Midbrain (tissue), 1 donor: ENCODE measurements at regions not wholly inside any gene's neighbourhood (a gene's known extent, or its start where the extent isn't known, plus 50 kb on each side); places are given as distances from the start of the nearest gene placed in this dataset.
"Not testable (repeated sequence)": the region's sequence is repeated elsewhere in the genome, so short reads cannot be mapped to it uniquely, and the experiment has no call there.

ENCODE experiments used
- DNase-seq: peaks from one replicate; lab custom pipeline; 2025; lab: John Stamatoyannopoulos, UW

GRCh38 chr4:163077680-163078079 is 89.0 kb downstream of the NAF1 start:
- no peak for DNase-seq

DNA sequence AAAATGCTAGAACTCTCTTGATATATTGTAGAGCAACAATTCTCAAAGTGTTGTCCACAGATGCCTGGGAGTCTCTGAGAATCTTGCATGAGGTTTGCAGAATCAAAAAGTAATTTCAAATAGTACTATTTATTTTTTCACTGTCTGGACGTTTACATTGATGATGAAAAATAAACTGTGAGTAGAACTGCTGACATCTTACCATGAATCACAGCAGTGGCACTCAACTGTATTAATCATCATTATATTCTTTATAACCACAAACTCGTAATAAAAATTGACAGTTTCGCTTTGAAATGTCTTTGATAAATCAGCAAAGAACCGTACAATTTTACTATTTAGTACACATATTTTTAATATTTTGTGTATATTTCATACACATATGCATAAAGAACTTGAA is 94.5 kb downstream of the NAF1 start:
- DNase-seq: no peak

- no peak for DNase-seq
Observed at GRCh38 chr4:163071308-163071707, 95.4 kb downstream of the NAF1 start.

DNA sequence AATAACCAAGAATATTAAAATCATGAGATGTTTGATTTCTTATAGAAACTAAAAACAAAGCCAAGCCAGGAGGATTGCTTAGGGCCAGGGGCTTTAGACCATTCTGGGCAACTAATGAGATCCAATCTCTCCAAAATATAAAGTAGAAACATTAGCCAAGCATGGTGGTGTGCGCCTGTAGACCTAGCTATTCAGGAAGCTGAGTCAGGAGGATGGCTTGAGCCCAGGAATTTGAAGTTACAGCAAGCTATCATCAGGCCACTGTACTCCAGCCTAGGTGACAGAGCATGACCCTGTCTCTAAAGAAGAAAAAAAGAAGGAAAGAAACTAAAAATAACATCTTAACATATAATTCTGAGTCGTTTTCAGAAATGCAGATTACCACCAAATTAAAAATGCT is 96.7 kb downstream of the NAF1 start:
- DNase-seq: no peak

GRCh38 chr4:163063891-163064290 is 102.8 kb downstream of the NAF1 start:
- DNase-seq: no peak

- no peak for DNase-seq
Observed at GRCh38 chr4:163048447-163048846, 118.2 kb downstream of the NAF1 start.

DNA sequence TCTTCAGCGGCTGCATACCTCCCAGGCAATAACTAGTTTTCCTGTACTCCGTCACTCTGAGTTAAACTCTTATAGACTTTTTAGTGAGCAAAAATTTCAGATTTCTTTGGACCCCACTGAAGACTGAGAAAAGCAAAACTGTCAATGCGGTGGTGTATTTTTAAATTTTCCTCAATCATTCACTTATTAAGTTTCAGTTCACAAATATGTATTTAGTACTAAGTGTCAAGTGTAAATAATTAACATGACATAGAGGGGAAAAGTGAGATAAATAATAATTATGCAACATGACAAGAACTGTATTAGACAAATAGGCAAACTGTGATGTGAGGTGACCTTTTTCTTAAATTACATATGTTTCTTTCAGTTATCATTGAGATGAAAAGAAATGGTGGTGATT is 124.4 kb downstream of the NAF1 start:
- no peak for DNase-seq

GRCh38 chr4:163017135-163017534 is 149.6 kb downstream of the NAF1 start:
- DNase-seq: no peak

GRCh38 chr4:163012816-163013215 is 153.9 kb downstream of the NAF1 start:
- DNase-seq: no peak

- DNase-seq: no peak
Observed at GRCh38 chr4:163003979-163004378, 162.7 kb downstream of the NAF1 start.

- no peak for DNase-seq
Observed at GRCh38 chr4:162988530-162988929, 178.2 kb downstream of the NAF1 start.

DNA sequence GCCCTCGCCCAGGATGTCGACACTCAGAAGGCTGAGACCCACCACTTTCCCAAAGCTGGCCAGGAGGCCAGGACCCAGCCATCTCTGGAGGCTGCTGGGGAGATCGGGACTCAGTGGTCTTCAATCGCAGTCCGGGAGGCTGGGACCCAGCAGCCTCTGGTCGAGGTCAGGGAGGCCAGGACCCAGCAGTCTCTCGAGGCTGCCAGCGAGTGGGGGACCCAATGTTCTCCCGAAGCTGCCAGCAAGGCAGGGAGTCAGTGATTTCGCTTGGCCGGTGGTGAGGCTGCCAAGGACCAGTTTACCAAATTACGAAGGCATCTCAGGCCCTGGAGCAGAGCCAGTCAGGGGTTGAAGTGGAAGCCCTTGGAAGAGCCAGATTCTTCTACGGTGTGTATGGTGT is 181.6 kb downstream of the NAF1 start:
- no peak for DNase-seq

- DNase-seq: no peak
Observed at GRCh38 chr4:162984621-162985020, 182.1 kb downstream of the NAF1 start.

DNA sequence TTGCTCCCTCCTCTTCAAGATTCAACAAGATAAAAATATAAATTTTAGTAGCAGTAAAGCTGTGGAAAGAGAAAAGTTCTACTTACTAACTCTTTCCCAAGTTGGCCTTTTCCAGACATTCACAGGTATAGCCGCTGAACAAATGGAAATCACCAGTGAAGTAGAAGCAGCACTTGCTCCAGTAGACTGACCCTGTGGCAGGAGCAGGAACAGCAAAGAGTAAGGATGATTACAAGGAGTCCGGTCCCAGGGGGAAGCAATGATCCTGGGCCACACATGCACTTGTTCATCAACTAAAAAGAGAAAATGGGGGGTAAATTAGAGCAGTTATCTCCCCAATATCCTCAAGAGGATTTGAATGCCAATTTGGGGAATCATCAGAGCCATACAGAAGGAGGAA is 184.9 kb downstream of the NAF1 start:
- no peak for DNase-seq

- no peak for DNase-seq
Observed at GRCh38 chr4:162978398-162978797, 188.3 kb downstream of the NAF1 start.

- no peak for DNase-seq
Observed at GRCh38 chr4:162977788-162978187, 188.9 kb downstream of the NAF1 start.

DNA sequence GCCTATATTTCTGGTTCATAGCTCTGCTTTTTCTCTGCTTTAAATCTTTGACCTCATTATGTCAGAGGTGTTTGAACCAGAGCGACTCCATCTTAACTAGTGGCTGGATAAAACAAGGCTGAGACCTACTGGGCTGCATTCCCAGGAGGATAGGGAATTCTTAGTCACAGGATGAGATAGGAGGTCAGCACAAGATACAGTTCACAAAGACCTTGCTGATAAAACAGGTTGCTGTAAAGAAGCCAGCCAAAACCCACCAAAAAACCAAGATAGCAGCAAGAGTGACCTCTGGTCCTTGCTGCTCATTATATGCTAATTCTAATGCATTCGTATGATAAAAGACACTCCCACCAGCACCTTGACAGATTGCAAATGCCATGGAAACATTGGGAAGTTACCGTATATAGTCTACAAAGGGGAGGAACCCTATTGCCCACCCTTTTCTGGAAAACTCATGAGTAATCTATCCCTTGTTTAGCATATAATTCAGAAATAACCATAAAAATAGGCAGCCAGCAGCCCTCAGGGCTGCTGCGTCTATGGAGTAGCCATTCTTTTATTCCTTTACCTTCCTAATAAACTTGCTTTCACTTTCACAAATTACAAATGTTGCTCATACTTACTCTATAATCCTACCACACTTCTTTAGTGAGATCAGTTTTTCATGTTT is 193.9 kb downstream of the NAF1 start:
- DNase-seq: no peak

- DNase-seq: no peak
Observed at GRCh38 chr4:162969194-162969593, 197.5 kb downstream of the NAF1 start.

GRCh38 chr4:162965978-162966377 is 200.7 kb downstream of the NAF1 start:
- not testable (repeated sequence) for DNase-seq

GRCh38 chr4:162959046-162959445 is 207.6 kb downstream of the NAF1 start:
- no peak for DNase-seq

DNA sequence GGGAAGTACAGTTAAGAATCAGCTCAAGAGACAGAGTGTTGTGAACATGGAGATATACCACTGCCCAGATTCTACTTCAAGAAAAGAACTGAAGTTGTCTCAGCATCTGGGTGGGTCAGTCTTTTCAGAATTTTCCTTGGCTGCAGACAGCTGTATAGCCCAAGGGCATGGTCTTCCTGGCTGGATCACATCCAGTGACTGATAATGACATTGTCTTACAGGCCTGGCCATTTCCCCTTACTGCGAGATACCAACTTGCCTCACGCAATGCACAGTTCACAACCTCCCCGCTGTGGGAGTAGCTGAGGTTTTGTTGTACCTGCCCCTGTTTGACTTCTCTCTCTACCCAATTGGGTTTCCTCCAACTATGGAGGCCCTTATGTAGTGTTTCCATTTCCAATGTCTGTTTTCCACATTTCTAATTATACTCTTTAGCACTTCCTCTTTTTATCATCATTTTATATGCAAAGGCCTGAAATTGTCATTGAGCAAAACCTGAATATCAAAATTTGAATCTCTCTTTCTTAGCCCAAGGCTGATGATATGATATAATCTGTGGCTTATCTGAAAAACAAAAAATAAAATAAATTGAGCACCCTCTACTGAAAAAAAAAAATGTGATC is 209.1 kb downstream of the NAF1 start:
- no peak for DNase-seq

- no peak for DNase-seq
Observed at GRCh38 chr4:162954976-162955375, 211.7 kb downstream of the NAF1 start.

DNA sequence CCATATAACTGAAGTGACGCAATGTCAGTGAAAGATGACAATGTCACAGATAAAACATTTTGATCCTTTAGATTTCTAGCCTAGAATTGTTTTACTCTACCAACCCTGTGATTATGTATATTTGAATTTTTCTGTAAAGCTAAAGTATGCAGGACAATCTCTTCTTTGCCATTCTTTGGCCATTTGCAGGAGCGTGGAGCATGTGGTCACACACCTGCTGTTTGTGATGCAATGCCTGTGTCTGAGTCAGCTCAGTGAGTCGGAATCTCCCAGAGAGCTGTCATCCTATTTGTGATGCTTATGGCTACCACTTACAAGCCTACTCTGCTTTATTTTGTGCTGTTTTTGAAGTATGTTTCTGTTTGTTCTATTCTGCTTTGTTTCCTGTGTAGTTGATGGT is 214.5 kb downstream of the NAF1 start:
- DNase-seq: no peak

- no peak for DNase-seq
Observed at GRCh38 chr4:162945713-162946112, 221.0 kb downstream of the NAF1 start.
